Inflammatory macrophage treated with lipopolysaccharide for 4 hours (primary cell): ENCODE measurements at regions not wholly inside any gene's neighbourhood (a gene's known extent, or its start where the extent isn't known, plus 50 kb on each side); places are given as distances from the start of the nearest gene placed in this dataset.

ENCODE experiments used
- DNase-seq: peaks from one replicate; pipeline ENCODE4 v3.0.0-alpha.2; 2020

DNA sequence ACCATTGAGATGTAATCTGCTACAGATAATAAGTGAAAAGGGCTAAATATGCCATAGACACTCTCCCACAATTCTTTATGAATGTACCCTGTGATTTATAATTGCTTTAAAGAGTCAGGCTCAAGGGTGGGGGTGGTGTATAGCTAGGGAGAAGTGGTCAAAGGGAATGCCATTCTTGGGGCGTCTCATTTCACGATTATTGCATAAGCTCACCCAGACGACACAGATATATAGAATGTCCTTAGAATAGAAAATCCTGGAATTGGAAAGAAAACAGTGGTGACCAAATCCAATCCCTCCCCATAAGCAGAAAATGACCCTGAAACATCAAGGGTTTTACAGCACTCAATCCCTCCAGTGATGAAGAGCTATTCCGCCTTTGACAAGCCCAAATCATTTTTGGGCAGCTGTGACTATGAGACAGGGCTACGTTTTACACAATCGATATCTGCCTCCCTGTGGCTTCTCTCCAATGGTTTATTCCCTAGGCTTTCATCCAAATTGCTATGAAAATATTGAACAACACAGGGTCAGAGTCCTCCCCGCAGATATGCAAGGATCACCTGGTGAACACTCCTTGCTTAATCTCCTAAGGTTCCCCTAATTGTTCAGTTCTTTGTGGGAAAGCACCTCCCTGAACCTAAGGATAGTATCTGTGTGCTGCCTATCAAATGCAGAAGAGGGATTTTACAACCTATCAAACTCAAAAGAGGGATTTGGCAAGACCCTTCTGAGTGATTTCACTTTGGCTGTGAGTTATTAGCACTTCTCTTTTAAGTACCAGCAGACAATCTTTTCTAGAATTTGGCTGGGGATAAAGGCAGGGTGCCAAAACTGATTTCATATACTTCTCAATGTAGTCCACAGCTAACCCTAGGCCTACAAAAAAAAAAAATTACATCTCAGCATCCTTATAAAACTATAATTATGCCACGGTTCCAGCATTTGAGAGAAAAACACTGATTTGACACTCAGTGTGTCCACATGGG, 144.9 kb upstream of the CDH6 start:
- no peak for DNase-seq

DNA sequence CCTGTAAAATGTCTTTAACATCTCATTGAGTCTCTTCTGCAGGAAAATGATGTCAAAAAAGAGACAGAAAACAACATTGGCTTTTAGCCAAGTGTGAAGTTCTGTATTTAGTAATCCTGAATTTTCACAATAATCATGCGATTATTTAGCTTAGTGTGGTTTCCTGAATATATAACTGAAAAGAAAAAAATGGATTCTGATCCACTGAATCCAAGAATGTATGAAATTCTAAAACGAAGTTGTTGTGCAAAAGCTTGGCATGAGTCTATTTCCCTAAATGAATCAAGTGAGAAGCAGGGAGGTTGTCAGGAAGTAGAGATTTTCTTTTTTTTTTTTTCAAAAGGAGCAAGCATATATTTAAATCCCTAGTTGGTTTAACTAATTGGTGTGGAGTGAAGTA, 145.9 kb upstream of the CDH6 start:
- no peak for DNase-seq

DNA sequence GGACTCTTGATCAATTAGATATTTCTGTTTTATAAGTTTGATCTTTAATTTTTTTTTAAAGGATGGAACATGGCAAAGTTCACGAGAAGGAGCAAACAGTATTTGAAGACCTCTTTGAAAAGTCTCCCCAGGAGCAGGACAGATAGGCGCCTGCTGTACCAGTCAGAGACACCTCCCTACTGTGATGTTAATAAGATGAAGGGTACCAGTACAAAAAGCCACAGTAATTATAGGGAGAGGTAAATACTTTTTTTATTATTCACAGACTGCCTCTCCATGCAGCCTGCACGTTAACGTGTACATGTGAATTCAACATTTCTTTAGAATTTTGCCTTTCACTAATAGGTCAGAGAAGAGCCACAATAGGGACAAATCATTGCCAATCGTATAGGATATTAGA, 146.5 kb upstream of the CDH6 start:
- DNase-seq = no peak

DNA sequence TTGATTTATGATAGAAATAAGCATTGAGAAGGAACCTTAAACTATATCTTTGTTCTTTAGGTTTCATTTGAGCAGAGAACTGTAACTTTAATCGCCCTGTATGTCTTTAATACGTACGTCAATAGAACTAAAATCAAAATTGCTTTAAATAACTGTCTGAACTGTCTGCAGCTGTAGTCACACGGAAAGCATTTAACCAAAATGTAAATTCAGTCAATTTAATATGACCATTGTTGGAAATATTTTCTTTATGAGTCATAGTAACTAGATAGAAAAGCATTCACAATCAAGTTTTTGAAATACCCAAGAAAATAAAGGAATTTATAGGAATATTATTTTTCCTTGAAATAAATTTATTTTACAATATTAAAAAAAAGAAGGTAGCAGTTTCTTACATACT, 157.1 kb upstream of the CDH6 start:
- no peak for DNase-seq

DNA sequence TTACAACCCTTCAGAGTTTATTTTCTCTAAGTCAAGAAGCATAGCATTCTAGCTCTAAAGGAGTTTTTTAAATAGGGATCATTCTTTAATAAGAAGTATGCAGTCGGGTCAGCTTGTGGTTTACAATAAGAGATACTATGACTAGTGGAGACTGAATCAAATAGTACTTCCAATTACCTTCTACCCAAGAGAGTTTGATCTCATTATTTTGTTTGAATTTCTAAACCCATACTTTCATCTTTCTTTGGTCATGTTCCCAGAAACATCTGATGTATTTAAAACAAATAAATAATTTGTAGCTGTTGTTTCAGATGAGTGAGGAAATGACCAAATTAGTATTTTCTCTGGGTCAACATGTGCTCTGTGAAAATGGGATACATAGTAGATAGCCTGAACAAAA, 160.2 kb upstream of the CDH6 start:
- no peak for DNase-seq

DNA sequence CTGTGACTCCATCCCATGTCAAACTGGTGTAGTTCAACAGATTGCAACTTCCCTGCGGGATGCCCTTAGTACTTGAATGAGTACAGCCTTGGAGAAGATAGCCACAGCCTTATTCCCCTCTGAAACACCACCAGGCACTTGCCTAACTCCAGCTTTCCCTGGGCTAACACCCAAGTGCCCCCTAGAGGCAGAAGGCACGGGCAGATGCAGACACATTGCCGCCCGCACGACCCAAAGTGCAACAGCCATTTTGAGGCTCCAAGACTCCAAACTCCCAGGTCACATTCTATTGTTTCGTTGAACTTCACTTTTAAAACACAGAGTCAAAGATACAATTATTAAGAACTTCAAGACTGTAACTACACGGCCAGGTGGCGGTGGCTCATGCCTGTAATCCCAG, 163.6 kb upstream of the CDH6 start:
- DNase-seq = no peak

DNA sequence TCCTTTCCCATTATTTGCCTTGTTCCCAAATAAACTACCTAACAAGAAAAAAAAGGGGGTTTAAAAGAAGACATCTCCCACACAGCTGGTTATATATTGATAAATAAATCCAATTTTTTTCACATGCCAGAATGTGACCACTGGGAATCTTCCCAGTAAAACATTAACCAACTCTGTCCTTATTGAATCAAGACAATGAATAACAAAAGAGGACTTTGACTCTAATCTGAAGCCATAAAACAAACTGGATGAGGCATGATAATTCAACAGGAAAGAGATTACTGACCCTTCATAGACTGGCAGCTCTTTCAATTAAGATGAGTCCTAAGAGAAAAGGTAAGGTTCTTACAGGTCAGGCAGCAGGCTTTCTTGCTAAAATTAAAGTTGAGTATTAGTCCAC, 165.8 kb upstream of the CDH6 start:
- no peak for DNase-seq

DNA sequence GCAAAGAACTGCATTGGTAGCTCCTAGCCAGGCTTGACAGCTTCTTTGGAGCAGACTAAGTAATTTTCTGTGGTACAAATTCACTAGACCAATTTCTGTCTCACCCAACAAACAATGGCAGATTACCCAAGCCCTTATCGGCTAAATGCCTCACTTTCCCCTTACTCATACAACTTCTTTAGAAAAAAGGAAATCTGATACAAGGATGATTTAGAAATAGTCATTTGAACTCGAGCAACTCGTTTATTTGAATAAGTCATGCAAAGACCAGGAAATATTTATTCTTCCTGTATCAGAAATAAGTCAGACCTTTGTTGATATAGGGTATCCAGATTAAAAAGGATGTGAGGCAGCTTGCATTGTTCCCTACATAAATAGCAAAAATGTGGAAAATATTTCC, 170.4 kb upstream of the CDH6 start:
- no peak for DNase-seq

DNA sequence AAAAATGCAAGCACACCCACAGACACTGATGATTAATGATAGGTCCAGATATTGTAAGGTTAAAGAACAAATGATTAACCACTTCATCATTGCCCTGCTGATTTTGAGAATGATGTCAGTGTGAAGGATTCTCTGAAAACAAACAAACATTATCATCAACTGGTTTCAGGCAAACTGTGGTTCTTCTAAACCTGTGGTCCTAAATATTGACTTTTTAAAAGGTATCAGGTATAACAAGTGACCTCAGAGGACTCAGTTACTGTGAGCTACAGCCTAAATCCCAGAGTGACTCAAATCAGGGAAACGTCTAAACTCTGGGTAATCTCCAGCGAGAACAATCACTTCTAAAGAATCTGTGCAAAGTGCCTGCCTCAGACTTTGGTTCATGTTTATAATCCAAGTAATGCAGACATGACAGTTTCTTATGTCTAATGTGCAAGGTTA, 172.3 kb upstream of the CDH6 start:
- no peak for DNase-seq

DNA sequence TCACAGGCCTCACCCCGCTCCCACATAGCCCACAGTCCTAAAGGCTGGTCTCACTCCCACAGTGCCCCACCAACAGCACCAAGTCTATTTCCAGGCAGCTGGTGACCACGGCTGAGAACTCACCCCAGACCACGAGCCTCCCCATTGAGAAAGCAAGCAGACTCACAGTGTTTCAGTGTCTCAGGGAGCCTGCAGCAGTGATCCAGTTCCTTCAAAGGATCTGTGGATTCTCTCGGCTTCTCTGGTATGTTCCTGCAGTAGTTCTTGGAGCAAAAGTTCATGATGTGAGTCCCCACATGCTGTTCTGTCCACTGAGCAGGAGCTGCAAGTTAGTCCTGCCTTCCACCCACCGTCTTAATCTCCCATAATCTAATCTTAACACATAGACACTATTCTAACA, 185.3 kb upstream of the CDH6 start:
- DNase-seq = no peak

DNA sequence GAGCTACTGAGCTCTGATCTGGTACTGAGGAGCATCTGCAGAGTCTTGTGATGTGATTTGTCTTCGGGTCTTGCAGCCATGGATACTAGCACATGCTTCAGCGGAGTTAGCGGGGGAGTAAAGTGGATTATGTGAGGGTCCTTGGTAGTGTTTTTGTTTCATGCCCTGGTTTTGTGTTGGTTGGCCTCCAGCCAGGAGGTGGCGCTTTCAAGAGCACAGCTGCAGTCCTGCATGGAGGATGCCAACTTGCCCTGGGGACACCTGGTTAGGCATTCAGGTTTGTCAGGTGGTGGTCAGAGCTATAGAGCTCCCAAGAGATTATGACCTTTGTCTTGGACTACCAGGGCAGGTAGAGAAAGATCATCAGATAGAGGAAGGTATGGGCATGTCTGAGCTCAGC, 185.8 kb upstream of the CDH6 start:
- no peak for DNase-seq

DNA sequence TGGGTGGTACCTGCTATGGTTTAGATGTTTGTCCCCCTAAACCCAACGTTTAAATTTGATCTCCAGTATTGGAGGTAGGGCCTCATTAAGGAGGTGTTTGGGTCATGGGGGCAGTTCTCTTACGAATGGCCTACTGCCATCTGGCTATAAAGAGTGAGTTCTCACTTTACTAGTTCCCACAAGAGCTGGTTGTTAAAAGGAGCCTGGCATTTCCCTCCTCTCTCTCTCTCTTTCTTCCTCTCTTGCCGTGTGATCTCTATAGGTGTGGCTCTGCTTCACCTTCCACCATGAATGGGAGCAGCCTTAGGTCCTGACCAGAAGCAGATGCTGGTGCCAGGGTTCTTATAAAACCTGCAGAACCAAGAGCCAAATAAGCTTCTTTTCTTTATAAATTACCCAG, 193.2 kb upstream of the CDH6 start:
- no peak for DNase-seq

DNA sequence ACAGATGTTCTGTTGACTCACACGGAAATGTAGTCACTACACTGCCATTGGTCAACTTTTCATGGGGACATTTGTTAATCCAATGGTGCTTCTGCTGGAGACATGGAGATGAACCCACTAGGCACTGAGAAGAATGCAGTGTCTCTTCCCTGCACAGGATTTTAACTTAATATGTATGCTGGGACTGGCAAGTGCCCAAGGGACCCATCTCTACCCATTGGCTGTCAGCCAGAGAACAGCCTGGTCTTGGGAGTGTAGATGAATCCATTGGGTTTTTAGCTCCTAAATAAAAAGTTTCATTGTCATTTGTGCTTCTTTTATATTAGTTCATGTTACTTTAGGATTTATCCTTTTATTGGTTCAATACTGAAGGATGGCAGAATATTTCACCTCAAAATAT, 195.8 kb upstream of the CDH6 start:
- DNase-seq = no peak

DNA sequence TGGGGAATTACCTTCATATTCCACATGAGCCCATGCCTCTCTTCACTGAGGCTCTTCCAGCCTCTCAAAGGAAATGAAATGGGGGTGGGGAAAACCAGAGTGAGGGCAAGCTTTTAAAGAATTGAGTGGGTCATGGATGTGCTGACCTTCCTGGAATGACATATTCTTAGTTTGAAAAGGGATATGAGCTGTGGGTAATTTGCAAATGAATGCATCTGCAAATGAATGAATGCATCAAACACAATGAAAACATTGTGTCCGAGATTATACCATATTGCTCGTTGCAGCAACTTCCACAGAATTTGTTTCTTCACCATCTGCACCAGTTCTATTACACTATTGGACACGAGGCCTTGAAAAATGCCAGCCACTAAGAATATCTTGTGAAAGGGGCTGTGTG, 198.6 kb upstream of the CDH6 start:
- DNase-seq = no peak

DNA sequence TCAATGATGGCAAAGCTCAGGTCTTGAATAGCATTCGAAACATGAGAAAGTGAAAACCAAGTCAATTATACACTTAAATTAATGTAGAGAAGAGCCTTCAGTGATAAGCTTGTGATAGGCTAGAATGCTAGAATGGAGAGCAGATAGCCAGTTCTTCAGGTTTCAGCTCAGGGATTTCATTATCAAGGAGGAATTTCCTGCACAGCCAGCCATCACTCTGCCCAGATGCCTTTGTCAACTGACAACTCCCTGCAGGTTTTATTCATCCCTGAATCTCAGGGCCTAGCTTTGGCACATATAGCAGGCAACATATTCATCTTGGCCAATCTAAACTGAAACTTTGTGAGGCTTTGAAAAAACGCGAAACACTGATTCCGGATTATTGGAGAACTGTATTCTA, 199.3 kb upstream of the CDH6 start:
- DNase-seq = no peak

DNA sequence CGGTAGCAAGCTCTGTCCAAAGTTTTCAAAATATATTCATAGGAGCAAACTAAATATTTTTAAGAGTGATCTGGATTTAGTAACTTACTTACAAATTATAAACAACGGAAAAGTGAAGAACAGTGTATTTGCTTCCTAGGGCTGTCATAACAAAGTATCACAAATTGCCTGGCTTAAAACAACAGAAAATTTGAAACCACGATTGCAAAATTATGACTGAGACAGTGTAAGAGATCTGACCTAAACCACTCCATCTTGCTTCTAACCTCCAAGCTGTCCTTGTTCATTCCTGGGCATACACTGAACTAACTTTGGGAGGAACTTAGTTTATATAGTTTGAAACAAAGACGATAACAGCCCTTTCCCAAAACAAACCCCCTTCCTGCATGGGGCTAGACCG, 202.0 kb upstream of the CDH6 start:
- DNase-seq = no peak

DNA sequence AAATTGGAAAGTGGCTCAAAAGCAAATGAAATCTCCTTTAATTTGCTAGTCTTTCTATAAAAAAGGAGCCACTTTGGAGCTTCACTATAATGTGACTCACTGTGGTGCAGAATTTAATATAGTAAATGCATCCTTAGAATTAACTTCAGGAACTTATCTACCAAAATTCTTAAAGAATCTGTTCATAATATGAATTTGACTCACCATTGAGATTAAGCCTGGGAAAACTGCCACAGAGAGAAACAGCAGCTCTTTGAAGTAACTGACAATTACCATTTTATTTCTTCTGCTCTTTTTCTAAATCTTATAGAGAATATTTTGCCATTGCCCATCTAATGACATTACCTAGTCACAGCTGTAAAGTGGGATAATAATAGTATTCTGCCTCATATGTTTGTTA, 211.9 kb upstream of the CDH6 start:
- no peak for DNase-seq

DNA sequence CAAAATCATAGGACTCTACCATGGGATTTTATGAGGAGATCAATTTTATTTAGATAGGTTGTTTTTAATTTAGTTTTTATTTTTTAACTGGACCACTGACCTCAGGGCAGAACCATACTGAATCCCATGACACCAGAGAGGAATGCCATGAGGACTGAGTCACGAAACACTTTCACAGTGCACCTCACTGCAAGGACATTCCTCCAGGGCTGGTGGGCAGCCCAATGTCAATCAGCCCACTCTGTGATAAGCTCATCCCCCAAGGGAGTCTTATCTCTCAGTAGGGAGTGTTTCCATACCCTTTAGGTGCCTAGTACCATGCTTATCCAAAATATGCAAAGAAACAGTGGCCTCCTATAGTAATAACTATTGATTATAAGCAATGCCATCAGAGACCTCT, 224.5 kb upstream of the CDH6 start:
- no peak for DNase-seq

DNA sequence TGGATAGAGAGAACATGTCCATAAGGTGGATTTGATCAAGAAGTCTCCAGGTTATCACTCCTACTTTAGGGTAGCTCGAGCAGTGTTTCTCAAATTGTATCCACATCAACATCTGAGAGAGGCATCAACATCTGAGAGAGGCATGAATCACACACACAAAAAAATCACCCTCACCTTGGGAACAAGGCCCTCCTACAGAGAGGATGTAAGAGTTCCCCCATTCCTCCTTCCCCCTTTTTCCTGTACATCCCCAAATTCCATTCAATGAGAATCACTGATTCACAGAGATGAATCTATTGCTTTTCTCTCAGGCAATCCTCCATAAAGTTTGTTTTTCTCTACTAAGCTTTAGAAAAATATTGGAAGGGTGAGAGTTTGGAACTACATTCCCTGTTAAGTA, 233.4 kb upstream of the CDH6 start:
- DNase-seq = no peak

DNA sequence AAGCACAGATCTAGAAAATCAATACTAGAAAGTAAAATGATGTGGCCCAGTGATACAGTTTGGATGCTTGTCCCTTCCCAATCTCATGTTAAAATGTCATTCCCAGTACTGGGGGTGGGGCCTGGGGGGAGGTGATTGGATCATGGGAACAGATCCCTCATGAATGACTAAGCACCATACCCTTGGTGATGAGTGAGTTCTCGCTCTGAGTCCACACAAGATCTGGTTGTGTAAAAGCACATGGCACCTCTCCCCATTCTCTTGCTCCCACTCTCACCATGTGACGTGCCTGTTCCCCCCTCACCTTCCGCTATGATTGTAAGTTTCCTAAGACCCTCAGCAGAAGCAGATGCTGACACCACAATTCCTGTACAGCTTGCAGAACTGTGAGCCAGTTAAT, 234.2 kb upstream of the CDH6 start:
- no peak for DNase-seq

DNA sequence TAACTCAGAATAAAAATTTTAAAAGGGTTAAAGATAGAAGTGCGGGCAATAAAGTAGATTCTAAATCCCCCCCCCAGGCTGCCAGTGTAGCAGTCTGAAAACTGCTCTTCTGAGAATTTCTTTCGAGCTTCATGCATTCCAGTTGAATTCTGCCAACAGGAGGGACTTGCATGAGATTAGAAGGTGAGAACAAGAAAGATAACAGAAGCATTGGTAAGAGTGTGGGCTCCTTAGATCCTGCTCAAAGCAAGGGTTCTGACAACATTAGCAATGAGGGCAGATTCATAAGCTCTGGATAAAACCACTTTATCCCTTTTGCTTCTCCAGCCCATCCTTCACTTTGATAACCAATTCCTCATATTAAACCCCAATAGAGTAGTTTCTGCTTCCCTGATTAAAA, 235.9 kb upstream of the CDH6 start:
- DNase-seq = no peak

DNA sequence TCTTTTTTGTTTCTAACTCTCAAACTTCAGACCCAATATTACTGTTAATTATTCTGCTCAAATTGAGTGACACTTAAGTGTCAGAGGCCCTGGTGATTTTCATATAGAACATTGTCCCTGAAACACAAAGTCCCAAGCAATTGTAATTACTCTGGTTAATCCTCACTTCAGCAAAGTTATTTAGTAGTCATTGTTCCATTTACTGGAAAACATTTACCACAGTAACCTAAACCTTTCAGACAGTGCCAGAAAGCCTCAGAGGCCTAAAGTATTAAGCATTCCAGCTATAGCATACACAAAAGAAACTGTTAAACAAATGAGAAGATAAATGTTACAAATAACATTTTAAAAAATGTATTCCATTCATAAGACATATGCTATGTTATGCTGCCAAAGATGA, 237.2 kb upstream of the CDH6 start:
- no peak for DNase-seq

DNA sequence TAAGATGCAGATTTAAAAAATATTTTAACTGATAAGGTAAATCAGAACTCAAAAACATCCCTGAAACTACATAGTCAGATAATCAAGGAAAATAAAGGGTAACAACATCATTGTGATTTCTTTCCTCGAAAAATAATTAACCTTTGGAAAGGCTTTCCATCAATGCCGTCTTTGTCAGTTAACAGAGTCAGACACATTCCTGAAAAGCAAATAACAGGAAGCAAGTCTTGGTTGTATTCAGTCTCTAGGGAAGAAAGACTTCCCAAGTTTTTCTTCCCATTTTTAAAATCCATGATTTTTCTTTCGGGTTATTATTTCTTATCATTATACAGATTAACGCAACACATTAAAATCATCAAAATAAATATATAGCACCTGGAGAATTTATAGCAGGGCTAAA, 256.4 kb upstream of the CDH6 start:
- no peak for DNase-seq

DNA sequence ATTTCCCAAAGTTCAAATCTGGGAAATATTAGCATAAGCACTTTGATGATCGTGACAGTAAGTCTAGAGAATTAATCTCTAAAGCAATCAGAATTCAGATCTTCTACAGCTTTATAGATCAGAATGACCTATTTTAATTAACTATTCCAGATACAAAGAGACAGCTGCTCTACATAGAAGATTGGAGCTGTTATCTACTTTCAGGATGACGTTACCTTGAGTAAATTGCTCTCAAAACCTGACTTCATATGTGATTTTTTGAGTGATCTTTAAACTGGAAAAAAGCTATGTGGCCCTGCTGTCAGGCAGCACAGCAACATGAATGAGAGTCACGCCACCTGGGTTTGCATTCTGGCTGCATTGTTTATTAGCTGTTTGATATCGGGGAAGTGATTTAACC, 259.9 kb upstream of the CDH6 start:
- DNase-seq = no peak
